ENCODE measurements at regions not wholly inside any gene's neighbourhood (a gene's known extent, or its start where the extent isn't known, plus 50 kb on each side); places are given as distances from the start of the nearest gene placed in this dataset.

DNA sequence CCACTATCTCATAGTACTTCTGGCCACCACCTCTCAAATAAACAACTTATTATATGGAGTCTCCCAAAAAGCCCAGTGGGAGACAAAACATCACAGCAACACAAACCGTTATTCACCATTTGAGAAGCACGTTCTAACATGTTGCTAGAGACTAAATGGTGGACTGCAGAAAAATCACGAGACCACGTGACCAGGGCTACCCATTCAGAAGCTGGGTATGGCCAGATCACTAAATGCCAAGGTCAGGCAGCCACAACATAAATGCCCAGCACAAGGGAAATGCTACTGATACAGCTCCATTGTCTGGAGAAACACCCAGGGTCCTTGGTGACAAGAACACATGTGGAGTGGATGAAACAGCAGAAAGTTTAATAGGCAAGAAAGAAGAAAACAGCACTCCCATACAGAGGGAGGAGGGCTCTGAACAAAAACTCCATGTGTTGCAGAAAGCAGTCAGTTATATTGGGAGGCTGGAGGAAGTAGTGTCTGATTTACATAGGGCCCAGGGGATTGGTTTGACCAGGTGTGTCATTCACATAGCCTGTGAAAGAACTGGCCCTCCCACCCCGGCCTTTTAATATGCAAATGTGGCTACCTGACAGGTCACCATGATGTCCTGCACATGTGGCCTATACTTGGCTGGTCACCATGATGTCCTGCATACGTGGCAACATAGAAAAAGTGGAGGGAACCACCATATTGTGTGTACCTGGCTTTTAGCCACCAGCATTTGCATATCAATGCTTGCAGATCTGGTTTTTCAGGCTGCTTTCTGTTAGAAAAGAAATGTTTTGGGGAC is 97.2 kb downstream of the TRIM36 start:
- ATAC-seq, result peak; percentile 9

DNA sequence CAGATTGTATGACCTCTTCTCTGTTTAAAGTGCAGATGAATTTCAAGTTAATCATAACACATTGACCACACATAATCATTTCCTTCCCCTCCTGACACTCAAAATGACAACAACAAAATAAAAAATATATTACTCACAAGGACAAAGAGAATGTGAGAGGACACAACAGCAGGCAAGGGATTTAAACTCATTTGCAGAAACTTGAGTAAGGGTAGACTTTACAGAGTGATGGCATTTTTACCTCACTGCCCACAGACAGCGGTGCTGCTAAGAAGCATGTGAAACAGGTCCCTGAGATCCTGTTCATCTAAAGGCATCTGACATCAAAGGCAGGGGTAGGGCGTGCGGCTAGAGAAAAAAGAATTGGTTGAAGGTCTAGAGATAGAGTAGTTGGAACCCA is 99.0 kb downstream of the TRIM36 start:
- DNase-seq, result no peak
- Histone ChIP-seq H3K4me1 (ENCODE audit: low read depth) (no peaks in the 10 kb centered on the region), H3K9me3 (no peaks in the 10 kb centered on the region), H3K4me3 (no peak overlapping the region), H3K36me3 (ENCODE audit: low read depth) (no peaks in the 10 kb centered on the region)
- intact Hi-C loops (cut with DNase I, micrococcal nuclease), result no loop called here
- ATAC-seq, result no peak
- TF ChIP-seq, protein P1, sequence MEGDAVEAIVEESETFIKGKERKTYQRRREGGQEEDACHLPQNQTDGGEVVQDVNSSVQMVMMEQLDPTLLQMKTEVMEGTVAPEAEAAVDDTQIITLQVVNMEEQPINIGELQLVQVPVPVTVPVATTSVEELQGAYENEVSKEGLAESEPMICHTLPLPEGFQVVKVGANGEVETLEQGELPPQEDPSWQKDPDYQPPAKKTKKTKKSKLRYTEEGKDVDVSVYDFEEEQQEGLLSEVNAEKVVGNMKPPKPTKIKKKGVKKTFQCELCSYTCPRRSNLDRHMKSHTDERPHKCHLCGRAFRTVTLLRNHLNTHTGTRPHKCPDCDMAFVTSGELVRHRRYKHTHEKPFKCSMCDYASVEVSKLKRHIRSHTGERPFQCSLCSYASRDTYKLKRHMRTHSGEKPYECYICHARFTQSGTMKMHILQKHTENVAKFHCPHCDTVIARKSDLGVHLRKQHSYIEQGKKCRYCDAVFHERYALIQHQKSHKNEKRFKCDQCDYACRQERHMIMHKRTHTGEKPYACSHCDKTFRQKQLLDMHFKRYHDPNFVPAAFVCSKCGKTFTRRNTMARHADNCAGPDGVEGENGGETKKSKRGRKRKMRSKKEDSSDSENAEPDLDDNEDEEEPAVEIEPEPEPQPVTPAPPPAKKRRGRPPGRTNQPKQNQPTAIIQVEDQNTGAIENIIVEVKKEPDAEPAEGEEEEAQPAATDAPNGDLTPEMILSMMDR (IDR thresholded peaks at IDR 0.05), result no peak

More for the DNA sequence above, 97.2 kb downstream of the TRIM36 start:
- DNase-seq, result no peak
- H3K4me3 ChIP-seq, result no peak overlapping the region
- intact Hi-C loops (cut with DNase I, micrococcal nuclease), result no loop called here
- H3K4me1 ChIP-seq (ENCODE audit: low read depth), result no peaks in the 10 kb centered on the region
- no peaks in the 10 kb centered on the region for H3K9me3 ChIP-seq
- no peaks in the 10 kb centered on the region for H3K36me3 ChIP-seq (ENCODE audit: low read depth)
- TF ChIP-seq, protein P1 (IDR thresholded peaks at IDR 0.05), result no peak

DNA sequence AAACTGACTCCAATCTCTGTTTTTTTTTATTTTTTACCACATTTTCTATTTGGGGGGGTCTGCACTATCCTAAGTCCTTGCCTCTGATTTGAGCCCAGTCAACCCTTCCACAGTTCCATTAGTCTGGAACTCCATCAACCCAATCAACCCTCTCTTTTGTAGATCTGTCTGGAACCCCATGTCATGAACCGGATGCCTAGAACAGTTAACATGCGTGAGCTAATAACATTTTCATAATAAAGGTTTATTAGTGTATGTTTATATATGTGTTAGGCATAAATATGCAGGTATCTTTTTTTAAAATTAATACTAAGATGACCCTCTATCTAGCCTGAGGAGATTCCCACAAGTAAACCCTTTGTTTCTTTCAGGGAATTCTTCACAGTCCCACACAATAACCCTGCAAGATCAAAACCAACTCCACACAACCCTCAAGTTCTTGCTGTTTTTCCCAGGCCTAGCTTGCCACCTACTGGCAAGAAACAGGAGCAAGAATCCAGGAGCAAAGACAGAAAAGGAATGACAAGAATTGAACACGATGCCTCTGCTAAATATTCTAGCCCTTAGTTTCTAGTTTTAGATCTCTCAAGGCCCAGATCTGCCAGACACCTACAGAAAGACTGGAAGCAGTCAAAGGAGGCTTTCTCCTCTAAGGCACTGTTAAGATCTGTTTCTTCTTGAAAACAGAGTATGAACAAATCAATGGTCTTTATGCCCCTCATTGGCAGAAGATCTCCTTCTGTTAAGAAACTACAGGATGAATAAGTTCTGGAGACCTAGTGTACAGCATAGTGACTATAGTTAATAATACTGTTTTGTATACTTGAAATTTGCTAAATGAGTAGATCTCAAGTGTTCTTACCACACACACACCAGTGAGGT is 100.4 kb downstream of the TRIM36 start:
- TF ChIP-seq, protein P1 (IDR thresholded peaks at IDR 0.05), result no peak
- intact Hi-C loops (cut with DNase I, micrococcal nuclease), result no loop called here
- Histone ChIP-seq H3K4me3 (no peak overlapping the region), H3K9me3 (no peaks in the 10 kb centered on the region), H3K4me1 (ENCODE audit: low read depth) (no peaks in the 10 kb centered on the region), H3K36me3 (ENCODE audit: low read depth) (no peaks in the 10 kb centered on the region)
- ATAC-seq, result peak; percentile 30
- peak in 1 of 3 donors; percentile 44 for DNase-seq

DNA sequence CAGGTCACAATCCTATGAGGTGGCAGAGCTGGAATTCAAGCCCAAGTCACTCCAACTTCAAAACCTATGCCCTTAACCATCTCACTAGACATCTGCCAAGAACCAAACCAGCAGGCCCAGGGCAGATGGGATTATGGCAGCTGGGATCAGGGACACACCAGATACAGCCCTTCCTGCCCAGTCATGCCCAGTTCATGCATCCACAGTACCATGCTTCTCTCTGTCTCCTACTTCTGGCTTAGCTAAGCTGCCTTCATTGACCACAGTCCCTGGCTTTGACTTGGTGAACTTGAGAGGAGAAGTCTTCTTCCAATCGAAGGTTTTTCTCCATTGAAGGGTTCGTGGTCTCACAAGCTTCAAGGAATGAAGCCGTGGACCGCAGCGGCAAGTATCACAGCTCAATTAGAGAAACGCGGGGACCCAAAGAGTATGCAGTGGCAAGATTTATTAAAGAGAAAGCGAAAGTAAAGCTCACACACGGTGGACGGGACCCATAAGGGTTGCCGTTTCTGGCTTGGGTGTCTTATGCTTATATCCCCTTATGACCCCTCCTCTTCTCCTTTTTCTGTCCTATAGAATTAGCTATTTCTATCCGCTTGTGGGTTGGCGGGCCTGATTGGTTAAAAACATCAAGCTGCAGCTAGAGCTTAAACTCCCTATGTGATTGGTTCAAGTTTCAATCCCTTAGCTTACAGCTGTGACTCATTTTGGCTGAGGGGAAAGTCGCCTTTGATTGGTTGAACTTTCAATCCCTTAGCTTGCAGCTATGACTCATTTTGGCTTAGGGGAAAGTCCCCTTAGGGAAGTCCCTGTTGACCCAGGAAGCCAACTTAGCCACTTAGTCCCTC is 101.2 kb downstream of the TRIM36 start:
- Histone ChIP-seq H3K9me3 (no peaks in the 10 kb centered on the region), H3K36me3 (ENCODE audit: low read depth) (no peaks in the 10 kb centered on the region), H3K4me1 (ENCODE audit: low read depth) (no peaks in the 10 kb centered on the region), H3K4me3 (no peak overlapping the region)
- intact Hi-C loops (cut with DNase I, micrococcal nuclease), result no loop called here
- DNase-seq (no peak), ATAC-seq (no peak)
- TF ChIP-seq, protein P1 (IDR thresholded peaks at IDR 0.05), result no peak

DNA sequence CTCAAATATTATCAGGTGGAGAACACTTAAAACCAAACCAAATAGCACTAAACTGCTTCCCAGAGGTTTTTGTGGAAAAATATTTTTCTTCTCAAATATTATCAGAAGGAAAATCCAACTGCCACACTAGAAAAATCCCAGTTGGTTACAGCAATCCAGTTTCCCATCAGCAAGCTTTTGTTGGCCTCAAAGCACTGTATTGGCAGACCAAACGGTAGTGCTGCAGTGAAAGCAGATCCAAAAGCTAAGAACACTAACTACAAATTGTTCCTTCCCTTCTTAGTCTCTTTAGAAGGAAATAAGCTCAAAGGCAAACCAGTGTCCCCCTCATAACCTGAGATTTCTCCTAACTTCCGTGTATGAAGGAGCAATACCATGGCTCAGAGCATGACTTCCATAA is 105.3 kb downstream of the TRIM36 start:
- no peaks in the 10 kb centered on the region for H3K4me1 ChIP-seq (ENCODE audit: low read depth)
- intact Hi-C loops (cut with DNase I, micrococcal nuclease), result no loop called here
- no peak overlapping the region for H3K4me3 ChIP-seq
- no peaks in the 10 kb centered on the region for H3K9me3 ChIP-seq
- no peak for DNase-seq
- no peak for ATAC-seq
- TF ChIP-seq, protein P1 (IDR thresholded peaks at IDR 0.05), result no peak
- no peaks in the 10 kb centered on the region for H3K36me3 ChIP-seq (ENCODE audit: low read depth)

Measured in mucosa of descending colon (tissue), 3 donors.